DND-41 (cell line): ENCODE measurements at regions not wholly inside any gene's neighbourhood (a gene's known extent, or its start where the extent isn't known, plus 50 kb on each side); places are given as distances from the start of the nearest gene placed in this dataset.

Experiments used
- ATAC-seq: fragments of 200-7000 bp; cut with Tn5 transposase; 3 replicates; pipeline ENCODE4 v1.9.1; 2021; ENCODE audit warnings: low read depth; ENCODE audit not compliant: insufficient read depth
- DNase-seq: peaks from one replicate; pipeline ENCODE4 v3.0.0-alpha.2; 2020
- H2AFZ ChIP-seq: 2 replicates; pipeline ENCODE4 v1.6.0; 2012; ENCODE audit warnings: low read depth, low read length
- H3K27ac ChIP-seq: 2 replicates; pipeline ENCODE4 v1.5.1; 2012; ENCODE audit warnings: low read length, inconsistent platforms
- H3K27me3 ChIP-seq: fragments of 200-600 bp; sonication (generic); 2 replicates; pipeline ENCODE4 v1.6.0; 2012; ENCODE audit warnings: low read length, mild to moderate bottlenecking, inconsistent platforms; ENCODE audit not compliant: insufficient read depth, poor library complexity
- H3K36me3 ChIP-seq: 2 replicates; pipeline ENCODE4 v1.5.1; 2012; ENCODE audit warnings: low read length, inconsistent platforms; ENCODE audit not compliant: insufficient read depth
- H3K4me1 ChIP-seq: 2 replicates; pipeline ENCODE4 v1.5.1; 2012; ENCODE audit warnings: mild to moderate bottlenecking, low read length; ENCODE audit not compliant: insufficient read depth
- H3K4me2 ChIP-seq: 2 replicates; pipeline ENCODE4 v1.6.0; 2012; ENCODE audit warnings: mild to moderate bottlenecking, moderate library complexity, low read length, inconsistent platforms; ENCODE audit not compliant: insufficient read depth
- H3K4me3 ChIP-seq, 2 experiments: fragments of 200-600 bp in 1 of 2; shearing (Covaris generic) in 1 of 2; 2 replicates each; pipeline ENCODE4 v1.5.1; 2012 to 2016; ENCODE audit warnings: inconsistent platforms in 2 of 2, low read length in 2 of 2, mild to moderate bottlenecking in 2 of 2, low read depth in 1 of 2, moderate library complexity in 1 of 2
- H3K79me2 ChIP-seq: 2 replicates; pipeline ENCODE4 v1.6.0; 2012; ENCODE audit warnings: low read length, inconsistent platforms; ENCODE audit not compliant: insufficient read depth
- H3K9ac ChIP-seq: 2 replicates; pipeline ENCODE4 v1.6.0; 2012; ENCODE audit warnings: low read depth, mild to moderate bottlenecking, inconsistent platforms, low read length, moderate library complexity
- H3K9me3 ChIP-seq: 2 replicates; pipeline ENCODE4 v1.5.1; 2012; ENCODE audit warnings: low read length, moderate library complexity, mild to moderate bottlenecking, inconsistent platforms; ENCODE audit not compliant: insufficient read depth, severe bottlenecking
- H4K20me1 ChIP-seq: 2 replicates; pipeline ENCODE4 v1.6.0; 2012; ENCODE audit warnings: low read length; ENCODE audit not compliant: insufficient read depth
- EZH2 ChIP-seq: IDR thresholded peaks from 3 replicates; pipeline ENCODE4 v1.6.1; 2012; ENCODE audit warnings: borderline replicate concordance, low read depth, mild to moderate bottlenecking, moderate library complexity, low read length, inconsistent platforms; ENCODE audit not compliant: severe bottlenecking
- TF ChIP-seq, protein P1 (sequence below): IDR thresholded peaks from 2 replicates; pipeline ENCODE4 v1.5.1; 2012; ENCODE audit warnings: borderline replicate concordance, low read length, moderate library complexity, mild to moderate bottlenecking; ENCODE audit not compliant: poor library complexity, severe bottlenecking; ENCODE audit errors: extremely low read depth

DNA sequence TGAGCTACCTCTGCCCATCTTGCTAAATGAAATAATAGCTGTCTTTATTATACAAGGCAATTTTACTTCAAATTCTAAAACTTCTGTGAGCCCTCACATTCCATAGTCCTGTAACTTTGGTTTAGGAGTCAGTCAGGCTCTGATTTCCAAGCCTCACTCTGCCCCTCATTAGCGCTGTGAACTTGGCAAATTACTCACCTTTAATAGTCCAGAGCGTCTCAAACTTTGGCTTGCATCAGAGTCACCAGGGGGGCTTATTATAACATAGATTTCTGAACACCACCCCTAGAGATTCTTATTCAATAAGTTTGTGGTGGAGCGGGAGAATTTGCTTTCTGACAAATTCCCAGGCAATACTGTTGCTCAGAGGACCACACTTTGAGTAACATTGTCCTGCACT is 126.2 kb upstream of the FGGY start:
- Histone ChIP-seq H3K9ac (no peak overlapping the region), H3K27ac (no peak overlapping the region), H4K20me1 (no peaks in the 10 kb centered on the region), H3K4me3 (no peak overlapping the region), H3K4me1 (no peaks in the 10 kb centered on the region), H3K4me2 (no peak overlapping the region), H3K27me3 (no peaks in the 10 kb centered on the region), H3K9me3 (no peaks in the 10 kb centered on the region), H3K36me3 (no peaks in the 10 kb centered on the region), H3K79me2 (no peaks in the 10 kb centered on the region), H2AFZ (no peak overlapping the region)
- ATAC-seq (no peak), DNase-seq (no peak)
- TF ChIP-seq EZH2 = no peak
- TF ChIP-seq, protein P1, sequence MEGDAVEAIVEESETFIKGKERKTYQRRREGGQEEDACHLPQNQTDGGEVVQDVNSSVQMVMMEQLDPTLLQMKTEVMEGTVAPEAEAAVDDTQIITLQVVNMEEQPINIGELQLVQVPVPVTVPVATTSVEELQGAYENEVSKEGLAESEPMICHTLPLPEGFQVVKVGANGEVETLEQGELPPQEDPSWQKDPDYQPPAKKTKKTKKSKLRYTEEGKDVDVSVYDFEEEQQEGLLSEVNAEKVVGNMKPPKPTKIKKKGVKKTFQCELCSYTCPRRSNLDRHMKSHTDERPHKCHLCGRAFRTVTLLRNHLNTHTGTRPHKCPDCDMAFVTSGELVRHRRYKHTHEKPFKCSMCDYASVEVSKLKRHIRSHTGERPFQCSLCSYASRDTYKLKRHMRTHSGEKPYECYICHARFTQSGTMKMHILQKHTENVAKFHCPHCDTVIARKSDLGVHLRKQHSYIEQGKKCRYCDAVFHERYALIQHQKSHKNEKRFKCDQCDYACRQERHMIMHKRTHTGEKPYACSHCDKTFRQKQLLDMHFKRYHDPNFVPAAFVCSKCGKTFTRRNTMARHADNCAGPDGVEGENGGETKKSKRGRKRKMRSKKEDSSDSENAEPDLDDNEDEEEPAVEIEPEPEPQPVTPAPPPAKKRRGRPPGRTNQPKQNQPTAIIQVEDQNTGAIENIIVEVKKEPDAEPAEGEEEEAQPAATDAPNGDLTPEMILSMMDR = no peak

- no peak for DNase-seq
- no peaks in the 10 kb centered on the region for H3K79me2 ChIP-seq
- no peaks in the 10 kb centered on the region for H4K20me1 ChIP-seq
- no peaks in the 10 kb centered on the region for H3K4me1 ChIP-seq
- TF ChIP-seq, protein P1 = no peak
- no peak for TF ChIP-seq EZH2
- H3K36me3 ChIP-seq = no peaks in the 10 kb centered on the region
- no peak for ATAC-seq
- no peak overlapping the region for H3K27ac ChIP-seq
- H3K4me2 ChIP-seq = no peak overlapping the region
- H3K9me3 ChIP-seq = no peaks in the 10 kb centered on the region
- H3K27me3 ChIP-seq = no peaks in the 10 kb centered on the region
- H2AFZ ChIP-seq = no peak overlapping the region
- H3K9ac ChIP-seq = no peak overlapping the region
- H3K4me3 ChIP-seq = no peak overlapping the region
These were observed 125.1 kb upstream of the FGGY start for GRCh38 chr1:59171788-59172187.

DNA sequence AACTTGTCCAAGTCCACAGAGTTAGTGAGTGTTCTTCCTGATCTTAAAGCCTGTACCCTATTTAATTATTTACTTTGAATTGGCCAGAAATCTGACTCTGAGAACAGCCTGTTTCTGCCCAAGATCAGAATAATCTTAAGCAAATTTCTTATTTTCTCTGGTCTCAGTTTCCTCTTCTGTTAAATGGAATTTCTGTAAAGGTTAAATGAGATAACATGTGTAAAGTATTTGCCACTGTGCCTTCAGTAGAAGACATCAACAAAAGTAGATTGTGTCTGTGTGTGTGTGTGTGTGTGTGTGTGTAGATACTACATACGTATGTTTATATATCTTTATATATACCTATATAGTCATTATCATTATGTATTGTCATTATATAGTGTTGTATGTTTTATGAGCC is 124.2 kb upstream of the FGGY start:
- H3K27ac ChIP-seq = no peak overlapping the region
- TF ChIP-seq, protein P1 = no peak
- TF ChIP-seq EZH2 = no peak
- no peaks in the 10 kb centered on the region for H3K79me2 ChIP-seq
- no peak overlapping the region for H3K4me3 ChIP-seq
- ATAC-seq (no peak), DNase-seq (no peak)
- no peaks in the 10 kb centered on the region for H3K4me1 ChIP-seq
- H3K9ac ChIP-seq = no peak overlapping the region
- no peaks in the 10 kb centered on the region for H3K27me3 ChIP-seq
- no peak overlapping the region for H3K4me2 ChIP-seq
- H3K36me3 ChIP-seq = no peaks in the 10 kb centered on the region
- H3K9me3 ChIP-seq = no peaks in the 10 kb centered on the region
- H2AFZ ChIP-seq = no peak overlapping the region
- H4K20me1 ChIP-seq = no peaks in the 10 kb centered on the region

GRCh38 chr1:59173721-59174120 is 123.2 kb upstream of the FGGY start:
- no peak overlapping the region for H3K27ac ChIP-seq
- DNase-seq (no peak), ATAC-seq (no peak)
- H3K79me2 ChIP-seq = no peaks in the 10 kb centered on the region
- H2AFZ ChIP-seq = no peak overlapping the region
- no peaks in the 10 kb centered on the region for H3K27me3 ChIP-seq
- no peak for TF ChIP-seq EZH2
- TF ChIP-seq, protein P1 = no peak
- H3K9me3 ChIP-seq = no peaks in the 10 kb centered on the region
- H4K20me1 ChIP-seq = no peaks in the 10 kb centered on the region
- no peaks in the 10 kb centered on the region for H3K36me3 ChIP-seq
- H3K4me1 ChIP-seq = no peaks in the 10 kb centered on the region
- H3K4me3 ChIP-seq = no peak overlapping the region
- H3K9ac ChIP-seq = no peak overlapping the region
- no peak overlapping the region for H3K4me2 ChIP-seq
